CD8-positive, alpha-beta memory T cell (primary cell): ENCODE measurements at regions not wholly inside any gene's neighbourhood (a gene's known extent, or its start where the extent isn't known, plus 50 kb on each side); places are given as distances from the start of the nearest gene placed in this dataset.

ENCODE experiments used
- CTCF ChIA-PET: fragments of 350-600 bp; sonication (Branson Sonifier 250); formaldehyde crosslinking; loops from one replicate; lab custom pipeline; 2021; ENCODE audit warnings: antibody characterized with exemption; lab: Charles Lee
- POLR2A ChIA-PET: fragments of 350-600 bp; sonication (Branson Sonifier 250); formaldehyde crosslinking; loops from one replicate; lab custom pipeline; 2021; ENCODE audit warnings: antibody characterized with exemption; lab: Charles Lee
- DNase-seq, 5 donors: peaks; one replicate each; pipeline versions ENCODE4 v3.0.0 to v3.0.0-alpha.2; 2020 to 2022; ENCODE audit warnings: mixed read lengths in 1 of 5
- H3K27ac ChIP-seq: one replicate; pipeline ENCODE4 v1.7.0; 2013; ENCODE audit warnings: low read depth, mild to moderate bottlenecking, low read length, moderate library complexity
- H3K27me3 ChIP-seq: 2 replicates; pipeline ENCODE4 v1.7.0; 2013; ENCODE audit warnings: low read length, mild to moderate bottlenecking; ENCODE audit not compliant: insufficient read depth, poor library complexity, severe bottlenecking
- H3K36me3 ChIP-seq: 2 replicates; pipeline ENCODE4 v1.7.0; 2013; ENCODE audit warnings: mild to moderate bottlenecking, low read length, moderate library complexity; ENCODE audit not compliant: insufficient read depth
- H3K4me1 ChIP-seq: 2 replicates; pipeline ENCODE4 v1.7.0; 2013; ENCODE audit warnings: mild to moderate bottlenecking, low read length, moderate library complexity; ENCODE audit not compliant: insufficient read depth
- H3K4me3 ChIP-seq: 2 replicates; pipeline ENCODE4 v1.7.0; 2013; ENCODE audit warnings: mild to moderate bottlenecking, low read length
- H3K9me3 ChIP-seq: 2 replicates; pipeline ENCODE4 v1.7.0; 2013; ENCODE audit warnings: mild to moderate bottlenecking, low read length
- H3K27ac Mint-ChIP-seq, 8 donors: one replicate each; pipeline ENCODE4 v1.8.0; 2020 to 2021; ENCODE audit warnings: mixed read lengths in 8 of 8, mild to moderate bottlenecking in 6 of 8, inconsistent platforms in 3 of 8, moderate library complexity in 3 of 8
- H3K27me3 Mint-ChIP-seq, 2 donors: one replicate each; pipeline ENCODE4 v1.8.0; 2020 to 2021; ENCODE audit warnings: mixed read lengths in 2 of 2, mild to moderate bottlenecking in 1 of 2, moderate library complexity in 1 of 2
- H3K36me3 Mint-ChIP-seq, 3 donors: one replicate each; pipeline ENCODE4 v1.8.0; 2020 to 2021; ENCODE audit warnings: mixed read lengths in 3 of 3, inconsistent platforms in 1 of 3, mild to moderate bottlenecking in 1 of 3
- H3K4me1 Mint-ChIP-seq, 3 donors: one replicate each; pipeline ENCODE4 v1.8.0; 2020 to 2021; ENCODE audit warnings: mixed read lengths in 3 of 3, inconsistent platforms in 1 of 3, mild to moderate bottlenecking in 1 of 3
- H3K4me3 Mint-ChIP-seq, 7 donors: one replicate each; pipeline ENCODE4 v1.8.0; 2020 to 2021; ENCODE audit warnings: mixed read lengths in 7 of 7, mild to moderate bottlenecking in 6 of 7, moderate library complexity in 4 of 7, inconsistent platforms in 2 of 7
- H3K9me3 Mint-ChIP-seq, 5 donors: one replicate each; pipeline ENCODE4 v1.8.0; 2020 to 2022; ENCODE audit warnings: mixed read lengths in 5 of 5, mild to moderate bottlenecking in 3 of 5, moderate library complexity in 2 of 5, inconsistent platforms in 1 of 5

DNA sequence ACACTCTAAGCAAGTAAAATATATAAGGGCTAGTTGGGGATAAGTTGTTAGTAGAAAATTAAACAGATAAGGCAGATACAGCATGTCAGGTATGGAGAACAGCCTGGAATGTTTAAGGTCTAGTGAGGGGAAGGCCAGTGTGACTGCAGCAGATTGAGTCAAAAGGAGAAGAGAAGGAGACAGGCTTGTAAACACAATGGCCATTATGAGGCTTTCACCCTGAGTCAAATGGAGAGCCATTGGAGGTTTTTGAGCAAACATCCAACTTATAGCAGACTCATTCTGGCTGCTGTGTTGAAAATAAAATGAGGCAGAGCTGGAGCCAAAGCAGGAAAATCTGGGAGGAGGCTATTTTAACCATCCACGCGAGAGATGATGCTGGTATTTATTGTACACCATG, 142.0 kb downstream of the DUSP6 start:
- CTCF ChIA-PET, result no interaction called here
- Histone ChIP-seq H3K4me1 (no peaks in the 10 kb centered on the region), H3K27me3 (no peaks in the 10 kb centered on the region), H3K9me3 (no peaks in the 10 kb centered on the region), H3K27ac (no peak overlapping the region), H3K36me3 (no peaks in the 10 kb centered on the region), H3K4me3 (no peak overlapping the region)
- H3K4me3 Mint-ChIP-seq, result no peak overlapping the region
- no peaks in the 10 kb centered on the region for H3K9me3 Mint-ChIP-seq
- H3K4me1 Mint-ChIP-seq, result peaks cover 4 to 15% (median 7%) of the 10 kb centered on the region in 3 donors
- peaks cover 4 to 5% of the 10 kb centered on the region in 2 donors for H3K27me3 Mint-ChIP-seq
- no peaks in the 10 kb centered on the region for H3K36me3 Mint-ChIP-seq
- no peak for DNase-seq
- no peak overlapping the region for H3K27ac Mint-ChIP-seq
- POLR2A ChIA-PET, result no interaction called here

- Mint-ChIP-seq H3K9me3 (no peaks in the 10 kb centered on the region), H3K4me3 (no peak overlapping the region), H3K27me3 (peaks cover 5 to 7% of the 10 kb centered on the region in 2 donors), H3K27ac (no peak overlapping the region), H3K4me1 (peaks cover 4 to 15% (median 7%) of the 10 kb centered on the region in 3 donors), H3K36me3 (no peaks in the 10 kb centered on the region)
- no peaks in the 10 kb centered on the region for H3K36me3 ChIP-seq
- ChIA-PET POLR2A (interaction anchor here (0.6 kb wide), 1 partner anchor 12 kb away, joined by 3 read pairs; no protein-coding TSS in a partner anchor), CTCF (no interaction called here)
- H3K27me3 ChIP-seq, result no peaks in the 10 kb centered on the region
- no peak for DNase-seq
- H3K9me3 ChIP-seq, result no peaks in the 10 kb centered on the region
- H3K4me1 ChIP-seq, result no peaks in the 10 kb centered on the region
- H3K27ac ChIP-seq, result no peak overlapping the region
- H3K4me3 ChIP-seq, result no peak overlapping the region
Measured at GRCh38 chr12:89208661-89209096, 143.6 kb downstream of the DUSP6 start.

DNA sequence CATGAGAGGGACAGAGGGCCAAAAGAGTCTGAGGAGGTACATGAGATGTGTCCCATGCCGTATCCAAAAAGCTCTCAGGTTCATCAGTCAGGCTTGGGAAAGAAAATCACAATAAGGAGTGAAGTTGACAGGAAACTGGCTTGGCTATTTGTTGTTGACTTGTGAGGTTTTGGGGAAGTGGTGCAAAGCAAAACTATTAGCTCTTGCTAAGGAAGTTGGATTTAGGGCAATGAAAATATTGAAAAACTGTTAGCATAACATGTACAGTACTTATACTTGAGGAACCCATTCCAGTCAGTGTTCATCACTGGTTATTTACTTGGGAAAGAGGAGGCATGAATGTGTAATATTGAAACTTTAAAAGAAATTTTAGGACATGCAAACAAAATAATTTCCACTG, 145.9 kb downstream of the DUSP6 start:
- ChIA-PET POLR2A (no interaction called here), CTCF (interaction anchor here (1.5 kb wide), 1 partner anchor 17 kb away, joined by 4 read pairs; no protein-coding TSS in a partner anchor)
- Mint-ChIP-seq H3K27ac (no peak overlapping the region), H3K9me3 (no peaks in the 10 kb centered on the region), H3K4me1 (peaks cover 4 to 15% (median 4%) of the 10 kb centered on the region in 3 donors), H3K27me3 (peaks cover 4 to 11% of the 10 kb centered on the region in 2 donors), H3K36me3 (no peaks in the 10 kb centered on the region), H3K4me3 (no peak overlapping the region)
- Histone ChIP-seq H3K4me1 (no peaks in the 10 kb centered on the region), H3K36me3 (no peaks in the 10 kb centered on the region), H3K9me3 (no peaks in the 10 kb centered on the region), H3K4me3 (no peak overlapping the region), H3K27ac (no peak overlapping the region), H3K27me3 (no peaks in the 10 kb centered on the region)
- DNase-seq, result no peak

DNA sequence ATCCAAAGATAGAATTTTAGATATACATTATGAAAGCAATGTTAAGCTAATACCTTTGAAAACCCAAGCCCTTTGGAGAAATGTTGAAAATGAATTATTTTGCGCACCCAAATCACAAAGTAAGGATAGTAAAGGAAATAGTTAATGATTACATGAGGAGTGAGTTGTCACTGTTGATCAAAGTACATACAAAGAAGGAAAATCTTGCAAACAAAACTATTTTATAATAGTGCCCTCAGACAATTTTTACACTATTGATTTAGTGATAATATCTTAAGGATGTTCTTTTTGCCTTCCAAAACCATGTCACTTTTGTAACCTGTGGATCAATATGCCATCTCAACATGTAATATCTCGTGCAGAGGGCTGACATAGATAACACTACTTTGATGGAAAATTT, 146.8 kb downstream of the DUSP6 start:
- H3K9me3 ChIP-seq, result no peaks in the 10 kb centered on the region
- ChIA-PET POLR2A (no interaction called here), CTCF (no interaction called here)
- Mint-ChIP-seq H3K27ac (no peak overlapping the region), H3K27me3 (peaks cover 4 to 11% of the 10 kb centered on the region in 2 donors), H3K4me1 (peaks cover 4 to 15% (median 4%) of the 10 kb centered on the region in 3 donors), H3K36me3 (no peaks in the 10 kb centered on the region), H3K4me3 (no peak overlapping the region), H3K9me3 (no peaks in the 10 kb centered on the region)
- no peaks in the 10 kb centered on the region for H3K4me1 ChIP-seq
- H3K4me3 ChIP-seq, result no peak overlapping the region
- no peak overlapping the region for H3K27ac ChIP-seq
- no peak for DNase-seq
- H3K27me3 ChIP-seq, result no peaks in the 10 kb centered on the region
- no peaks in the 10 kb centered on the region for H3K36me3 ChIP-seq

GRCh38 chr12:89203144-89203543, 149.2 kb downstream of the DUSP6 start:
- peaks cover 4 to 11% of the 10 kb centered on the region in 2 donors for H3K27me3 Mint-ChIP-seq
- Histone ChIP-seq H3K4me3 (no peak overlapping the region), H3K9me3 (no peaks in the 10 kb centered on the region), H3K4me1 (no peaks in the 10 kb centered on the region), H3K27me3 (no peaks in the 10 kb centered on the region), H3K36me3 (no peaks in the 10 kb centered on the region), H3K27ac (no peak overlapping the region)
- no peaks in the 10 kb centered on the region for H3K36me3 Mint-ChIP-seq
- H3K4me1 Mint-ChIP-seq, result peaks cover 4 to 15% (median 4%) of the 10 kb centered on the region in 3 donors
- no peak overlapping the region for H3K27ac Mint-ChIP-seq
- ChIA-PET POLR2A (no interaction called here), CTCF (no interaction called here)
- DNase-seq, result no peak
- no peaks in the 10 kb centered on the region for H3K9me3 Mint-ChIP-seq
- no peak overlapping the region for H3K4me3 Mint-ChIP-seq

DNA sequence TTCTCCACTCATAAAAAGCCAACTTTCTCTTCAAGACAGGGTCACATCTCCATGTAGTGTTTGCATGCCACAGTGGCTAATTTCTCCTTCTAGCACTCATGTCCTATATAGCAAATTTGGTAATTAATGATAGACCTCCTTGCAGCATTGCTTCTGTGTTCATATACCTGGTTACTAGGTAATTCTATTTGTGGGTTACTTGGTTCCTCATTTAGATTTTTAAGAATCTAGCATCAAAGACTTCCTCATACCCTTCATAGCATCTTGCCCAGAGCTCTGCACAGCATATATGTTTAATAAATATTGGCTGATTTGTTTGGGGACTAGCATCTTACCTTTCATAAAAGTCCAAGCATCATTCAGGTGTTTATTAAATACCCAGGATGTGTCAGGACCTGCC, 152.1 kb downstream of the DUSP6 start:
- H3K36me3 Mint-ChIP-seq, result no peaks in the 10 kb centered on the region
- no peaks in the 10 kb centered on the region for H3K9me3 Mint-ChIP-seq
- no peak for DNase-seq
- Histone ChIP-seq H3K4me1 (no peaks in the 10 kb centered on the region), H3K36me3 (no peaks in the 10 kb centered on the region), H3K27me3 (no peaks in the 10 kb centered on the region), H3K4me3 (no peak overlapping the region), H3K27ac (no peak overlapping the region), H3K9me3 (no peaks in the 10 kb centered on the region)
- no peaks in the 10 kb centered on the region for H3K4me1 Mint-ChIP-seq
- ChIA-PET CTCF (no interaction called here), POLR2A (no interaction called here)
- no peak overlapping the region for H3K27ac Mint-ChIP-seq
- H3K4me3 Mint-ChIP-seq, result no peak overlapping the region
- H3K27me3 Mint-ChIP-seq, result peaks cover 4 to 11% of the 10 kb centered on the region in 2 donors

DNA sequence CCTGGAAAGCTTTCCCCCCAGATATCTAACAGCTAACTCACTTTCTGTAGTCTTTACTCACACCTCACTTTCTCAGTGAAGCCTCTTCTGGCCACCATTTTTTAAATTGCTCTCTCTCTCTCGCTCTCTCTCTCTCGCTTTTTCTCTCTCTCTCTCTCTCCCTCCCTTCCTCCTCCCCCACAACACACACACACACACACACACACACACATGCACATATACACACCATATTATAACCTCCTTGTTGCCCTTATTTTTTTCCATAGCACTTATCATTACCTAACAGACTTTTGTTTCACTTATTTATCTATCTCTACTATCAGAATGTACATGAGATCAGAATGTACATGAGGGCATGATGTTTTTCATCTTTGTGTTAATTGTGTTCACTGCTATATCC, 156.8 kb downstream of the DUSP6 start:
- Histone ChIP-seq H3K9me3 (no peaks in the 10 kb centered on the region), H3K4me1 (no peaks in the 10 kb centered on the region), H3K4me3 (no peak overlapping the region), H3K36me3 (no peaks in the 10 kb centered on the region), H3K27me3 (no peaks in the 10 kb centered on the region), H3K27ac (no peak overlapping the region)
- no peak overlapping the region for H3K27ac Mint-ChIP-seq
- H3K4me3 Mint-ChIP-seq, result no peak overlapping the region
- CTCF ChIA-PET, result no interaction called here
- peaks cover 0 to 2% (median 1%) of the 10 kb centered on the region in 3 donors for H3K36me3 Mint-ChIP-seq
- no peaks in the 10 kb centered on the region for H3K4me1 Mint-ChIP-seq
- POLR2A ChIA-PET, result no interaction called here
- peaks cover 2 to 3% of the 10 kb centered on the region in 2 donors for H3K27me3 Mint-ChIP-seq
- no peak for DNase-seq
- peaks cover under 1 to 2% (median under 1%) of the 10 kb centered on the region in 5 donors for H3K9me3 Mint-ChIP-seq

DNA sequence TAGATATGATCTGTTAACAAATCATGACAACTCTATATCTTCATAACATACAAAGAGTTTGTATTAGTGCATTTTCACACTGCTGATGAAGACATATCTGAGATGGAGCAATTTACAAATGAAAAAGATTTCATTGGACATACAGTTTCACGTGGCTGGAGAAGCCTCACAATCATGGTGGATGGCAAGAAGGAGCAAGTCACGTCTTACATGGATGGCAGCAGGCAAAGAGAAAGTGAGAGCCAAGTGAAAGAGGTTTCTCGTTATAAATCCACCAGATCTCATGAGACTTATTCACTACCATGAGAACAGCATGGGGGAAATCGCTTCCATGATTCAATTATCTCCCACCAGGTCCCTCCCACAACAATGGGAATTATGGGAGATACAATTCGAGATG, 157.6 kb downstream of the DUSP6 start:
- Histone ChIP-seq H3K4me1 (no peaks in the 10 kb centered on the region), H3K27me3 (no peaks in the 10 kb centered on the region), H3K36me3 (no peaks in the 10 kb centered on the region), H3K27ac (no peak overlapping the region), H3K9me3 (no peaks in the 10 kb centered on the region), H3K4me3 (no peak overlapping the region)
- DNase-seq, result no peak
- H3K9me3 Mint-ChIP-seq, result peaks cover 5 to 10% (median 6%) of the 10 kb centered on the region in 5 donors
- no peak overlapping the region for H3K27ac Mint-ChIP-seq
- H3K4me3 Mint-ChIP-seq, result no peak overlapping the region
- CTCF ChIA-PET, result no interaction called here
- H3K27me3 Mint-ChIP-seq, result peaks cover 3 to 5% of the 10 kb centered on the region in 2 donors
- no peaks in the 10 kb centered on the region for H3K4me1 Mint-ChIP-seq
- POLR2A ChIA-PET, result no interaction called here
- H3K36me3 Mint-ChIP-seq, result peaks cover 0 to 6% (median 1%) of the 10 kb centered on the region in 3 donors
